ENCODE measurements at regions not wholly inside any gene's neighbourhood (a gene's known extent, or its start where the extent isn't known, plus 50 kb on each side); places are given as distances from the start of the nearest gene placed in this dataset.
A peak's percentile ranks its signal among the peaks of the same experiment; 100 is the strongest.

DNA sequence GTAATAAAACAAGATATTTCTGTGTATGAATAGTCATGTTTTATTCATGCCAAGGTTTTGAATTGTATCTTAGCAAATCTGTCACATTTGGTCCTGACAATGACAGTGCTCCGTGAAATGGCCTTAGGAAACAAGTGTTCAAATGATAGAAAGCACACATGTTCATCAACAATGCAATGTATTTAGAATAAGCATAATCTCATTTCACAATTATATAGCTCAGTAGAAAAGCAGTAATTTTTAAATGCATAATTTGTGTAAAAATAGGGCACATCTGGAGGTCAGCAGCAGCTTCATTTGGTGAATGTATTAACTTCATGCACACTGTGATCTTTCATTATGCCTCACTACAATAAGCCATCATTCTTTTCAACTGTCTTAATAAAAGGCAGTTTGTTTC, 380.4 kb downstream of the GPM6A start:
- H3K4me1 Mint-ChIP-seq, result peaks cover 0 to 2% of the 10 kb centered on the region in 2 donors
- no peaks in the 10 kb centered on the region for H3K36me3 Mint-ChIP-seq
- ATAC-seq (replicated peaks), result no peak
- no peak for DNase-seq
- H3K4me3 Mint-ChIP-seq, result no peak overlapping the region
- H3K27ac Mint-ChIP-seq, result no peak overlapping the region
- no peaks in the 10 kb centered on the region for H3K27me3 Mint-ChIP-seq
- H3K9me3 Mint-ChIP-seq, result peaks cover 0 to 1% of the 10 kb centered on the region in 2 donors

DNA sequence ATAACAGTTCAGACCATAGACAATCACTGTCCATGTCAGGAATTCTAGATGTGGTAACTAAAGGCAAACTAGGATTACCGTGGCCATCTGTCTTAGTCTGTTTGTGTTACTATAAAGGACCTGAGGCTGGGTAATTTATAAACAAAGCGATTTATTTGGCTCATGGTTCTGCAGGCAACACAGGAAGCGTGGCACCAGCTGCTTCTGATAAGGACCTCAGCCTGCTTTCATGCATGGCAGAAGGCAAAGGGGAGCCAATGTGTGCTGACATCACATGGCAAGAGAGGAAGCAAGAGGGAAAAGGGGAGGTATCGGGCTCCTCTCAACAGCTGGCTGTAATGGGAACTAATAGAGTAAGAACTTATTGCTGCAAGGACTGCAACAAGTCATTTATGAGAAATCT, 376.7 kb downstream of the GPM6A start:
- Mint-ChIP-seq H3K36me3 (no peaks in the 10 kb centered on the region), H3K27ac (no peak overlapping the region), H3K4me1 (peaks cover 0 to 2% of the 10 kb centered on the region in 2 donors), H3K9me3 (peaks cover 0 to 1% of the 10 kb centered on the region in 2 donors), H3K27me3 (no peaks in the 10 kb centered on the region), H3K4me3 (no peak overlapping the region)
- ATAC-seq (replicated peaks), result peak in 1 of 2 donors; percentile 29
- no peak for DNase-seq

DNA sequence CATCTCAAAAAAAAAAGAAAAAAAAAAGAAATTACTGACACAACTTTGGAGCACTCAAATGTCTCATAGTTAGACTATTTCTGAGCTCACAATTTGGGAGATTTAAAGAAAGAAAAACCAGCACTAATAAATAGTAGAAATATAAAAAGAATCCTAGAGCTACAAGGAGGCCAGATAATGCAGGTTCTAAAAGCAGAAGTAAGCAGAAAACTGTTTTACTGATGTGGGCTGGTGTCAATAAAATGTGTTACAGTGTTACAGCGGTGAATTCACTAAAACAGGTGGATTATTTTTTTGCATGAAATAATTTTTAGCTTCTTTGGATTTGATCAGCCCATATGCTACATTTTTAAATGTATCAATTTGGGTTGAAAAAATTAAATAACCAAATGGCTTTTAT, 375.9 kb downstream of the GPM6A start:
- Mint-ChIP-seq H3K36me3 (no peaks in the 10 kb centered on the region), H3K27ac (no peak overlapping the region), H3K27me3 (no peaks in the 10 kb centered on the region), H3K4me3 (no peak overlapping the region), H3K4me1 (peaks cover 0 to 2% of the 10 kb centered on the region in 2 donors), H3K9me3 (peaks cover 0 to 1% of the 10 kb centered on the region in 2 donors)
- no peak for ATAC-seq (replicated peaks)
- DNase-seq, result no peak

DNA sequence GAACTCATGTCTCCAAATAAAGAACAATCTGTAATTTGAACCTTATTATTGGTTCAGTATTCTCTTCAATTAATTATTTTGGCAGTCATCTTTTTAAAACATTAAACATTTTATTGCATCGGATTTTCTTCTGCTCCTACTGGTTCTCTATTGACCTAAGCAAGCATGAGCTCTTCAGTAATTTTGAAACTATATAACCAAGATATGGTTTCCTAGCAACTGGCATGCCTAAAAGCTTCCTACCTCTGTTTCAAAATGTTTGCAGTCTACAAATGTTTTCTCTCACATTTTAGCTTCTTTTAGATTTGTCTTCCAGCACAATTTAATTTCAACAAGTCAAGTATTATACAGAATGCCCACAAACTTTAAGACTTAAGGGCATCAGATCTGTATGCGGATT, 371.3 kb downstream of the GPM6A start:
- Mint-ChIP-seq H3K4me3 (no peak overlapping the region), H3K27ac (no peak overlapping the region), H3K36me3 (no peaks in the 10 kb centered on the region), H3K4me1 (no peaks in the 10 kb centered on the region), H3K9me3 (no peaks in the 10 kb centered on the region), H3K27me3 (no peaks in the 10 kb centered on the region)
- ATAC-seq (replicated peaks) (no peak), DNase-seq (no peak)

- Mint-ChIP-seq H3K27me3 (no peaks in the 10 kb centered on the region), H3K27ac (no peak overlapping the region), H3K4me3 (no peak overlapping the region), H3K4me1 (no peaks in the 10 kb centered on the region), H3K9me3 (no peaks in the 10 kb centered on the region), H3K36me3 (no peaks in the 10 kb centered on the region)
- DNase-seq (no peak), ATAC-seq (replicated peaks) (no peak)
Measured at GRCh38 chr4:175441256-175441655, 370.8 kb downstream of the GPM6A start.

DNA sequence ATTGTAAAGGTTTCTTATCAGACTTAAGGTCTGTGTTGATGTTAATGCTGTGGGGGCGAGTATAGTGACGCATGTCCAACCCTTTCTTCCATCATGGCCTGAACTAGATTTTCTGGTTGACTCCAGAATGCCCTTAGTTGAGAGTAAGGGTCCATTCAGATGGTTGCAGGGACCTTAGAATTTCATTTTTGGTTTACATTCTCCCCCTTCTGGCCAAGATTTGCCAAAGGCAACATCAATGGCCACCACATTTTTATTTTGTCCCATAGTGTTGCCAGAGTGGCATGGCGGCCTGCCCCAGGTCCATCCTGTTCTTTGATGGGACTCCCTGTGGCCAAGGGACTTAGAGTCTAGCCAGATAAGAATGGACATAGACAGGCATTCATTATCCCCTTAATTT, 368.5 kb downstream of the GPM6A start:
- no peak for ATAC-seq (replicated peaks)
- H3K27me3 Mint-ChIP-seq, result no peaks in the 10 kb centered on the region

GRCh38 chr4:175444512-175444911, 367.6 kb downstream of the GPM6A start:
- no peaks in the 10 kb centered on the region for H3K9me3 Mint-ChIP-seq
- H3K36me3 Mint-ChIP-seq, result no peaks in the 10 kb centered on the region
- no peak for DNase-seq
- no peak overlapping the region for H3K4me3 Mint-ChIP-seq
- H3K4me1 Mint-ChIP-seq, result peaks cover 0 to 2% of the 10 kb centered on the region in 2 donors
- ATAC-seq (replicated peaks), result no peak
- no peaks in the 10 kb centered on the region for H3K27me3 Mint-ChIP-seq
- H3K27ac Mint-ChIP-seq, result no peak overlapping the region

More for the DNA sequence above, 368.5 kb downstream of the GPM6A start:
- Mint-ChIP-seq H3K4me3 (no peak overlapping the region), H3K27ac (no peak overlapping the region), H3K36me3 (no peaks in the 10 kb centered on the region), H3K4me1 (no peaks in the 10 kb centered on the region), H3K9me3 (no peaks in the 10 kb centered on the region)
- DNase-seq, result no peak

- Mint-ChIP-seq H3K4me1 (peaks cover 0 to 2% of the 10 kb centered on the region in 2 donors), H3K9me3 (no peaks in the 10 kb centered on the region), H3K36me3 (no peaks in the 10 kb centered on the region), H3K27me3 (no peaks in the 10 kb centered on the region), H3K4me3 (no peak overlapping the region), H3K27ac (no peak overlapping the region)
- ATAC-seq (replicated peaks) (no peak), DNase-seq (no peak)
Measured at GRCh38 chr4:175447016-175447415, 365.0 kb downstream of the GPM6A start.

DNA sequence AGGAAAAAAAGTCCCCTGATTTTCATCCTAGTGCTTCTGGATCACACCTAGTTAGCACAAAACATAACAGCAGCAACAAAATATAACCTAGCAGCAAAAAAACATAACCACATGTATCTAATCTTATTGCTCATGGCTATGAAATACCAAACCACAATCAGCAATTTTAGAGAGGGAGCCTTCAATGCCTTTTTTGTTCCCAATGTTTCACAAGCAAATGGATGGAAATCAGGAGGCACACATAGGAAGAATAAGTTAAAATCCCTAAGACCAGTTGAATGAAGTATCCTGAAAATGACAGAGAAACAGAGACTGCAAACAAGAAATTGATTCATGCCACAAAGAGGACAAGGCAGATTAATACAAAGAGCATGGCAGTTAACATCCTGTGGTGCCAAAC, 361.6 kb downstream of the GPM6A start:
- H3K9me3 Mint-ChIP-seq, result peaks cover 0 to 4% of the 10 kb centered on the region in 2 donors
- no peak overlapping the region for H3K4me3 Mint-ChIP-seq
- no peaks in the 10 kb centered on the region for H3K36me3 Mint-ChIP-seq
- H3K4me1 Mint-ChIP-seq, result peaks cover 0 to 2% of the 10 kb centered on the region in 2 donors
- no peak overlapping the region for H3K27ac Mint-ChIP-seq
- no peak for ATAC-seq (replicated peaks)
- no peak for DNase-seq
- H3K27me3 Mint-ChIP-seq, result no peaks in the 10 kb centered on the region

DNA sequence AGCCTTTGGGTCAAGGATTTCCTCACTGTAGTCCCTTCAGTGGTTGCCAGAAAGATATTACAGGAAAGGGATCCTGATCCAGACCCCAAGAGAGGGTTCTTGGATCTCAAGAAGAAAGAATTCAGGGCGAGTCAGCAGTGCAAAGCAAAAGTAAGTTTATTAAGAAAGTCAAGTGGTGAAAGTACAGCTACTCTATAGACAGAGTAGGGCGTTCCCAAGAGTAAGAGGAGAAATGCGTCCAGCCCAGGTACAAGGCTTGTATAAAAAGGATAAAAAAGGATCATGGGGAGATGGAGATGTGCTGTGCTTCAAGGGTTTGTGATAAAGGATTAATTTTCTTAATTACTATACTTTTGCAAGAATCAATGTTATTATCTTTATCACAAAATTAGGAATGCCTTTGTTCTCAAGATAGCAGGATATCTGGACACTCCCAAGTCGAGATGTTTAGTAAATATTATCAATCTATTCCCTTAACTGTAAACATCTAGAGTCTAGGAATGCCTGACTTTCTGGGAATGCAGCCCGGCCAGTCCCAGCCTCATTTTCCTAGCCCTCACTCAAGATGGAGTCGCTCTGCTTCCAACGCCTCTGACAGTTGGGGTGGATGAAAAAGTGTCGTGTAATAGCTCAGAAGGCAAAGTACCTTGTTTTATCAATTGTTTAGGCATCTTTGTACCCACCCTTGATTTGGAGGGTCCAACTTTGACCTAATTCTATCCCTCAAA, 360.7 kb downstream of the GPM6A start:
- Mint-ChIP-seq H3K27me3 (no peaks in the 10 kb centered on the region), H3K4me1 (peaks cover 0 to 2% of the 10 kb centered on the region in 2 donors), H3K27ac (no peak overlapping the region), H3K4me3 (no peak overlapping the region), H3K36me3 (no peaks in the 10 kb centered on the region), H3K9me3 (peaks cover 0 to 4% of the 10 kb centered on the region in 2 donors)
- DNase-seq (no peak), ATAC-seq (replicated peaks) (no peak)

DNA sequence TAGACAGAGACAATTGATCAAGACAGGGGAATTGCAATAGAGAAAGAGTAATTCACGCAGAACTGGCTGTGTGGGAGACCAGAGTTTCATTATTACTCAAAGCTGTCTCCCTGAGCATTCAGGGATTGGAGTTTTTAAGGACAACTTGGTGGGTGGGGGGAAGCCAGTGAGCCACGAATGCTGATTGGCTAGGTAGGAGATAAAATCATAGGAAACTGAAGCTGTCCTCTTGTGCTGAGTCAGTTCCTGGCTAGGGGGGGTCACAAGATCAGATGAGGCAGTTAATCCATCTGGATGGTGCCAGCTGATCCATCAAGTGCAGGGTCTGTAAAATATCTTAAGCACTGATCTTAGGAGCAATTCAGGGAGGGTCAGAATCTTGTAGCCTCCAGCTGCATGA, 358.6 kb downstream of the GPM6A start:
- Mint-ChIP-seq H3K4me1 (peaks cover 0 to 2% of the 10 kb centered on the region in 2 donors), H3K9me3 (peaks cover 0 to 4% of the 10 kb centered on the region in 2 donors)
- no peak for DNase-seq

GRCh38 chr4:175456131-175456530, 355.9 kb downstream of the GPM6A start:
- ATAC-seq (replicated peaks) (peak; percentile 75 to 79), DNase-seq (no peak)
- H3K9me3 Mint-ChIP-seq, result peaks cover 0 to 4% of the 10 kb centered on the region in 2 donors
- no peak overlapping the region for H3K27ac Mint-ChIP-seq
- no peaks in the 10 kb centered on the region for H3K4me1 Mint-ChIP-seq
- no peaks in the 10 kb centered on the region for H3K36me3 Mint-ChIP-seq
- H3K27me3 Mint-ChIP-seq, result no peaks in the 10 kb centered on the region
- H3K4me3 Mint-ChIP-seq, result no peak overlapping the region

More for the DNA sequence above, 358.6 kb downstream of the GPM6A start:
- no peak for ATAC-seq (replicated peaks)
- Mint-ChIP-seq H3K27ac (no peak overlapping the region), H3K27me3 (no peaks in the 10 kb centered on the region), H3K4me3 (no peak overlapping the region), H3K36me3 (no peaks in the 10 kb centered on the region)

DNA sequence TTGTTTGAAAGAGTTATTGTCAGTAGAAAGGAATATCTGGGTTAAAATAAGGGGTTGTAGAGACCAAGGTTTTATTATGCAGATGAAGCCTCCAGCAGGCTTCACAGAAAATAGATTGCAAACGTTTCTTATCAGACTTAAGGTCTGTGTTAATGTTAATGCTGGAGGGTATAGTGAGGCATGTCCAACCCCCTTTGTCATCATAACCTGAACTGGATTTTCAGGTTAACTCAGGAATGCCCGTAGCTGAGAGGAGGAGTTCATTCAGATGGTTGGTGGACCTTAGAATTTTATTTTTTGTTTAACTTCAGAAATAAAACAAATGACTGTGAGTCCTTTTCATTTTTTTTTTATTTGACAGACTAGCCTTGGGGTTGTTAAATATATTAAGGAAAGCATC, 354.1 kb downstream of the GPM6A start:
- ATAC-seq (replicated peaks), result no peak
- H3K27ac Mint-ChIP-seq, result no peak overlapping the region
- peaks cover 0 to 4% of the 10 kb centered on the region in 2 donors for H3K9me3 Mint-ChIP-seq
- DNase-seq, result no peak
- no peaks in the 10 kb centered on the region for H3K27me3 Mint-ChIP-seq
- H3K4me3 Mint-ChIP-seq, result no peak overlapping the region
- no peaks in the 10 kb centered on the region for H3K36me3 Mint-ChIP-seq
- H3K4me1 Mint-ChIP-seq, result no peaks in the 10 kb centered on the region

- no peak for ATAC-seq (replicated peaks)
- H3K4me1 Mint-ChIP-seq, result no peaks in the 10 kb centered on the region
- no peaks in the 10 kb centered on the region for H3K9me3 Mint-ChIP-seq
- no peak for DNase-seq
- no peaks in the 10 kb centered on the region for H3K36me3 Mint-ChIP-seq
- H3K27ac Mint-ChIP-seq, result no peak overlapping the region
- no peak overlapping the region for H3K4me3 Mint-ChIP-seq
- H3K27me3 Mint-ChIP-seq, result no peaks in the 10 kb centered on the region
Measured at GRCh38 chr4:175459571-175459970, 352.5 kb downstream of the GPM6A start.

DNA sequence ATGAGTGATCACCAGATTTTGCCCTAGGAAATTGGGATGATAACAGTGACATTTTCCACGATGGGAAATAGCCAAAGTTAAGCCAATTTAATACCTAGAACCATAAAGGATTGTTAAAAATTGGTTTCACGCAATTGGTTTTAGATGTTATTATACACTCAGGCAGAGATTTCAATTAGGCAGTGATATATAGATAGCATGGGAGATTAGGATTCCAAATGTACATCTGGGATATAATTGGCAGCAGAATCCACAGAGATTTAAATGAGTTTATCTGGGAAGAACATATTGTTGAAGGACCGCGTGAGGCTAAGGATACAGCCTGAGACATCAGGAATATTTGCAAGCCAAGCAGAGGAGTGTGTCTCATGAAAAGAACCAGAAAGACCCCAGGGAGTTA, 351.6 kb downstream of the GPM6A start:
- Mint-ChIP-seq H3K36me3 (no peaks in the 10 kb centered on the region), H3K27me3 (no peaks in the 10 kb centered on the region), H3K9me3 (no peaks in the 10 kb centered on the region), H3K4me3 (no peak overlapping the region), H3K27ac (no peak overlapping the region), H3K4me1 (no peaks in the 10 kb centered on the region)
- ATAC-seq (replicated peaks) (no peak), DNase-seq (no peak)

Measured in stimulated activated naive B cell treated with anti-CD40 and anti-IgM and Interleukin-4, amounts not matched to agents 10 μg/mL and 1 μg/mL and 100 μg/mL, for 72 hours (primary cell).